Fibroblast of villous mesenchyme (primary cell): ENCODE measurements at regions not wholly inside any gene's neighbourhood (a gene's known extent, or its start where the extent isn't known, plus 50 kb on each side); places are given as distances from the start of the nearest gene placed in this dataset.
A peak's percentile ranks its signal among the peaks of the same experiment; 100 is the strongest.

Experiments used
- DNase-seq: peaks from one replicate; pipeline ENCODE4 v3.0.0-alpha.2; 2010; ENCODE audit warnings: low read depth
- H3K4me3 ChIP-seq: 2 replicates; pipeline ENCODE4 v1.5.1; 2011; ENCODE audit warnings: low read depth, mild to moderate bottlenecking, low read length
- CTCF ChIP-seq: IDR thresholded peaks from 2 replicates; pipeline ENCODE4 v1.5.1; 2012; ENCODE audit warnings: low read depth, mild to moderate bottlenecking, low read length; ENCODE audit not compliant: insufficient read depth

- no peak for DNase-seq
- no peak for TF ChIP-seq CTCF
- no peak overlapping the region for H3K4me3 ChIP-seq
Observed at GRCh38 chr2:196315388-196316049, 144.1 kb upstream of the STK17B start.

GRCh38 chr2:196316050-196316430 lies 144.7 kb upstream of the STK17B start:
- no peak for TF ChIP-seq CTCF
- no peak for DNase-seq
- H3K4me3 ChIP-seq = no peak overlapping the region

GRCh38 chr2:196318517-196319377 lies 147.4 kb upstream of the STK17B start:
- H3K4me3 ChIP-seq = no peak overlapping the region
- no peak for DNase-seq
- no peak for TF ChIP-seq CTCF

GRCh38 chr2:196322973-196323810 lies 151.8 kb upstream of the STK17B start:
- no peak for TF ChIP-seq CTCF
- DNase-seq = peak; percentile 70
- no peak overlapping the region for H3K4me3 ChIP-seq

- no peak for DNase-seq
- no peak for TF ChIP-seq CTCF
- H3K4me3 ChIP-seq = no peak overlapping the region
Observed at GRCh38 chr2:196324211-196324610, 152.8 kb upstream of the STK17B start.

GRCh38 chr2:196328088-196328680 lies 156.8 kb upstream of the STK17B start:
- DNase-seq = no peak
- H3K4me3 ChIP-seq = no peak overlapping the region
- no peak for TF ChIP-seq CTCF
